HCT116 (cell line): ENCODE measurements at regions not wholly inside any gene's neighbourhood (a gene's known extent, or its start where the extent isn't known, plus 50 kb on each side); places are given as distances from the start of the nearest gene placed in this dataset.

ENCODE experiments used
- CBX3 ChIP-seq: IDR thresholded peaks from 2 replicates; pipeline ENCODE4 v1.6.1; 2012; ENCODE audit warnings: low read depth
- CEBPB ChIP-seq: IDR thresholded peaks from 2 replicates; pipeline ENCODE4 v1.6.1; 2012; ENCODE audit warnings: low read depth
- CTCF ChIP-seq, 3 experiments: fragments of 200-600 bp in 1 of 3; sonication (generic) in 1 of 3; IDR thresholded peaks in 2 of 3; conservative IDR thresholded peaks in 1 of 3; 2 replicates each; pipeline ENCODE4 v1.5.1; 2012 to 2017; ENCODE audit warnings: low read depth in 2 of 3, low read length in 2 of 3, antibody characterized with exemption in 1 of 3, borderline replicate concordance in 1 of 3, control low read depth in 1 of 3, mild to moderate bottlenecking in 1 of 3, mixed read lengths in 1 of 3, mixed run types in 1 of 3, moderate library complexity in 1 of 3; ENCODE audit not compliant: insufficient read depth in 1 of 3
- EZH2 ChIP-seq: fragments of 200-600 bp; sonication (generic); IDR thresholded peaks from 2 replicates; pipeline ENCODE4 v1.6.1; 2017; ENCODE audit warnings: antibody characterized with exemption, mixed run types
- EZH2phosphoT487 ChIP-seq: fragments of 200-600 bp; IDR thresholded peaks from 2 replicates; pipeline ENCODE4 v1.6.1; 2018; ENCODE audit warnings: antibody characterized with exemption, borderline replicate concordance
- POLR2AphosphoS5 ChIP-seq: IDR thresholded peaks from 2 replicates; pipeline ENCODE4 v1.6.1; 2011; ENCODE audit warnings: mild to moderate bottlenecking, low read depth, low read length, moderate library complexity
- RAD21 ChIP-seq: IDR thresholded peaks from 2 replicates; pipeline ENCODE4 v1.6.1; 2012; ENCODE audit warnings: low read depth, mild to moderate bottlenecking
- SIN3A ChIP-seq: IDR thresholded peaks from 2 replicates; pipeline ENCODE4 v1.6.1; 2012; ENCODE audit warnings: low read depth
- YY1 ChIP-seq: IDR thresholded peaks from 2 replicates; pipeline ENCODE4 v1.6.1; 2011; ENCODE audit warnings: low read length, low read depth, moderate library complexity, mild to moderate bottlenecking; ENCODE audit not compliant: insufficient replicate concordance; ENCODE audit errors: extremely low read depth
- ZFX ChIP-seq: fragments of 450-650 bp; IDR thresholded peaks from 2 replicates; pipeline ENCODE4 v1.6.1; 2017

GRCh38 chr1:115426231-115426771 lies 88.3 kb upstream of the NGF start:
- TF ChIP-seq YY1 = no peak
- TF ChIP-seq CTCF (IDR thresholded peaks at IDR 0.05 in 2 of 3, conservative IDR thresholded peaks at IDR 0.05 in 1 of 3; ENCODE audit: borderline replicate concordance in 1 of 3, insufficient read depth in 1 of 3, low read depth in 2 of 3, low read length in 2 of 3) = no peak
- TF ChIP-seq CBX3 = no peak
- TF ChIP-seq EZH2phosphoT487 = no peak
- no peak for TF ChIP-seq CEBPB
- no peak for TF ChIP-seq EZH2
- TF ChIP-seq SIN3A = no peak
- no peak for TF ChIP-seq RAD21
- TF ChIP-seq POLR2AphosphoS5 = no peak
- no peak for TF ChIP-seq ZFX
